H1 (cell line): ENCODE measurements at regions not wholly inside any gene's neighbourhood (a gene's known extent, or its start where the extent isn't known, plus 50 kb on each side); places are given as distances from the start of the nearest gene placed in this dataset.
"Not testable (repeated sequence)": the region's sequence is repeated elsewhere in the genome, so short reads cannot be mapped to it uniquely, and the experiment has no call there.

Source experiments
- CTCF ChIA-PET: fragments of 300-600 bp; sonication (Branson Sonifier 250); formaldehyde crosslinking; loops from one replicate; lab custom pipeline; 2021; ENCODE audit not compliant: partially characterized antibody; lab: Charles Lee
- POLR2A ChIA-PET: fragments of 300-600 bp; sonication (Branson Sonifier 250); formaldehyde crosslinking; loops from one replicate; lab custom pipeline; 2021; ENCODE audit warnings: inconsistent platforms; ENCODE audit not compliant: partially characterized antibody; lab: Charles Lee
- DNase-seq, 2 experiments: peaks; one replicate each; pipeline versions ENCODE4 v3.0.0 to v3.0.0-alpha.2; 2010 to 2022; ENCODE audit warnings: low spot score in 2 of 2, low read depth in 1 of 2, mixed read lengths in 1 of 2
- FAIRE-seq: peaks from 2 replicates; lab custom pipeline; 2011; peaks lifted over from hg19 to GRCh38; lab: Jason Lieb, UNC
- H2AFZ ChIP-seq: 2 replicates; pipeline ENCODE4 v1.8.1; 2012; ENCODE audit warnings: low read length, inconsistent platforms
- H2AK5ac ChIP-seq: 2 replicates; pipeline ENCODE4 v1.6.1; 2013; ENCODE audit warnings: low read depth, low read length
- H2BK120ac ChIP-seq: replicated peaks from 2 replicates; pipeline ENCODE3; 2013; ENCODE audit warnings: low read depth, low read length, inconsistent platforms
- H2BK12ac ChIP-seq: 2 replicates; pipeline ENCODE4 v1.6.1; 2013; ENCODE audit warnings: low read depth, low read length
- H2BK15ac ChIP-seq: 2 replicates; pipeline ENCODE4 v1.6.1; 2013; ENCODE audit warnings: low read length
- H2BK20ac ChIP-seq: 2 replicates; pipeline ENCODE4 v1.6.1; 2013; ENCODE audit warnings: low read length
- H2BK5ac ChIP-seq: 2 replicates; pipeline ENCODE4 v1.6.1; 2013; ENCODE audit warnings: low read depth, low read length
- H3K14ac ChIP-seq: 2 replicates; pipeline ENCODE4 v1.6.1; 2013; ENCODE audit warnings: inconsistent platforms; ENCODE audit not compliant: insufficient read length
- H3K18ac ChIP-seq: 2 replicates; pipeline ENCODE4 v1.6.1; 2013; ENCODE audit warnings: low read length; ENCODE audit errors: extremely low read depth
- H3K23ac ChIP-seq: 2 replicates; pipeline ENCODE4 v1.6.1; 2013; ENCODE audit warnings: inconsistent platforms; ENCODE audit not compliant: insufficient read length
- H3K23me2 ChIP-seq: 2 replicates; pipeline ENCODE4 v1.6.1; 2013; ENCODE audit warnings: low read depth, low read length
- H3K27ac ChIP-seq: 2 replicates; pipeline ENCODE4 v1.6.1; 2011; ENCODE audit warnings: low read depth, low read length, inconsistent platforms
- H3K27me3 ChIP-seq, 4 experiments: replicated peaks in 1 of 4; 1 replicate in 1 of 4; 2 replicates in 3 of 4; pipeline versions ENCODE4 v1.6.1 to v1.8.1; 2011 to 2013; ENCODE audit warnings: low read length in 3 of 4, mild to moderate bottlenecking in 3 of 4, inconsistent platforms in 2 of 4, mixed read lengths in 2 of 4, moderate library complexity in 1 of 4; ENCODE audit not compliant: control insufficient read depth in 3 of 4, insufficient read depth in 3 of 4; ENCODE audit errors: extremely low read depth in 1 of 4
- H3K36me3 ChIP-seq, 4 experiments: 2 replicates each; pipeline versions ENCODE4 v1.6.1 to v1.8.1; 2011 to 2013; ENCODE audit warnings: mild to moderate bottlenecking in 4 of 4, low read length in 3 of 4, moderate library complexity in 2 of 4, control low read depth in 1 of 4, inconsistent platforms in 1 of 4; ENCODE audit not compliant: insufficient read depth in 4 of 4, control insufficient read depth in 2 of 4
- H3K4ac ChIP-seq: replicated peaks from 2 replicates; pipeline ENCODE3; 2013; ENCODE audit warnings: low read length, low read depth, mixed read lengths, inconsistent platforms; ENCODE audit not compliant: insufficient read length
- H3K4me1 ChIP-seq, 4 experiments: replicated peaks in 1 of 4; 1 replicate in 1 of 4; 2 replicates in 3 of 4; pipeline versions ENCODE4 v1.6.1 to v1.8.1; 2011 to 2013; ENCODE audit warnings: low read length in 3 of 4, inconsistent platforms in 2 of 4, mixed read lengths in 1 of 4; ENCODE audit not compliant: insufficient read depth in 4 of 4, control insufficient read depth in 3 of 4
- H3K4me2 ChIP-seq, 2 experiments: 2 replicates each; pipeline versions ENCODE4 v1.6.1 to v1.8.1; 2011 to 2013; ENCODE audit warnings: low read depth in 2 of 2, low read length in 2 of 2, control low read depth in 1 of 2, inconsistent platforms in 1 of 2, mild to moderate bottlenecking in 1 of 2; ENCODE audit not compliant: insufficient read depth in 1 of 2
- H3K4me3 ChIP-seq, 4 experiments: fragments of 200-600, 300-600 bp in 1 of 4; sonication (generic), shearing (Covaris generic), sonication (Bioruptor Twin) in 1 of 4; 2 replicates each; pipeline versions ENCODE4 v1.5.1 to v1.8.1; 2011 to 2016; ENCODE audit warnings: low read length in 4 of 4, low read depth in 3 of 4, control low read depth in 2 of 4, inconsistent platforms in 2 of 4, mild to moderate bottlenecking in 2 of 4, mixed read lengths in 1 of 4, moderate library complexity in 1 of 4; ENCODE audit not compliant: insufficient read depth in 2 of 4; ENCODE audit errors: extremely low read depth in 1 of 4
- H3K56ac ChIP-seq: replicated peaks from 2 replicates; pipeline ENCODE3; 2013; ENCODE audit warnings: low read depth, mild to moderate bottlenecking, mixed read lengths, low read length, inconsistent platforms; ENCODE audit not compliant: insufficient read length
- H3K79me1 ChIP-seq: 2 replicates; pipeline ENCODE4 v1.6.1; 2013; ENCODE audit warnings: low read depth, low read length, control low read depth
- H3K79me2 ChIP-seq, 2 experiments: 2 replicates each; pipeline versions ENCODE4 v1.6.1 to v1.8.1; 2012 to 2013; ENCODE audit warnings: low read length in 2 of 2, mild to moderate bottlenecking in 2 of 2, inconsistent platforms in 1 of 2; ENCODE audit not compliant: insufficient read depth in 2 of 2, control insufficient read depth in 1 of 2
- H3K9ac ChIP-seq, 4 experiments: replicated peaks in 1 of 4; 1 replicate in 1 of 4; 2 replicates in 3 of 4; pipeline versions ENCODE4 v1.6.1 to v1.8.1; 2011 to 2013; ENCODE audit warnings: low read depth in 3 of 4, low read length in 3 of 4, control low read depth in 2 of 4, mild to moderate bottlenecking in 2 of 4, moderate library complexity in 2 of 4, inconsistent platforms in 1 of 4; ENCODE audit errors: extremely low read depth in 1 of 4
- H3K9me3 ChIP-seq, 2 experiments: 2 replicates each; pipeline versions ENCODE4 v1.6.1 to v1.8.1; 2012 to 2013; ENCODE audit warnings: mild to moderate bottlenecking in 2 of 2, moderate library complexity in 2 of 2, control low read depth in 1 of 2, inconsistent platforms in 1 of 2, low read depth in 1 of 2, low read length in 1 of 2, mixed read lengths in 1 of 2; ENCODE audit not compliant: insufficient read depth in 2 of 2
- H4K20me1 ChIP-seq, 2 experiments: replicated peaks in 1 of 2; 2 replicates each; pipeline versions ENCODE3 to v1.8.1; 2011 to 2013; ENCODE audit warnings: inconsistent platforms in 2 of 2, low read length in 2 of 2, mild to moderate bottlenecking in 1 of 2; ENCODE audit not compliant: insufficient read depth in 2 of 2, control insufficient read depth in 1 of 2
- H4K5ac ChIP-seq: 2 replicates; pipeline ENCODE4 v1.6.1; 2013; ENCODE audit warnings: low read length, low read depth, mixed read lengths, inconsistent platforms; ENCODE audit not compliant: insufficient read length
- H4K8ac ChIP-seq: 2 replicates; pipeline ENCODE4 v1.8.0; 2013; ENCODE audit warnings: mild to moderate bottlenecking, moderate library complexity, low read length, inconsistent platforms; ENCODE audit not compliant: insufficient read depth; ENCODE audit errors: extremely low read depth
- H4K91ac ChIP-seq: replicated peaks from 2 replicates; pipeline ENCODE3; 2013; ENCODE audit warnings: low read length, mixed read lengths, inconsistent platforms; ENCODE audit not compliant: insufficient read length
- WGBS, 2 experiments: shearing (Covaris generic) in 1 of 2; methylation state at CpG; one replicate each; pipeline versions ENCODE4 v1.1.6 to v1.1.7; 2013 to 2015; ENCODE audit warnings: low lambda C conversion rate in 2 of 2, mixed read lengths in 2 of 2, inconsistent platforms in 1 of 2, low coverage in 1 of 2, missing lambda C conversion rate in 1 of 2; ENCODE audit not compliant: insufficient replicate concordance in 2 of 2, insufficient coverage in 1 of 2, insufficient read length in 1 of 2; ENCODE audit errors: extremely low coverage in 1 of 2, missing lambda C conversion rate in 1 of 2; 5-methylcytosine and 5-hydroxymethylcytosine counted together

DNA sequence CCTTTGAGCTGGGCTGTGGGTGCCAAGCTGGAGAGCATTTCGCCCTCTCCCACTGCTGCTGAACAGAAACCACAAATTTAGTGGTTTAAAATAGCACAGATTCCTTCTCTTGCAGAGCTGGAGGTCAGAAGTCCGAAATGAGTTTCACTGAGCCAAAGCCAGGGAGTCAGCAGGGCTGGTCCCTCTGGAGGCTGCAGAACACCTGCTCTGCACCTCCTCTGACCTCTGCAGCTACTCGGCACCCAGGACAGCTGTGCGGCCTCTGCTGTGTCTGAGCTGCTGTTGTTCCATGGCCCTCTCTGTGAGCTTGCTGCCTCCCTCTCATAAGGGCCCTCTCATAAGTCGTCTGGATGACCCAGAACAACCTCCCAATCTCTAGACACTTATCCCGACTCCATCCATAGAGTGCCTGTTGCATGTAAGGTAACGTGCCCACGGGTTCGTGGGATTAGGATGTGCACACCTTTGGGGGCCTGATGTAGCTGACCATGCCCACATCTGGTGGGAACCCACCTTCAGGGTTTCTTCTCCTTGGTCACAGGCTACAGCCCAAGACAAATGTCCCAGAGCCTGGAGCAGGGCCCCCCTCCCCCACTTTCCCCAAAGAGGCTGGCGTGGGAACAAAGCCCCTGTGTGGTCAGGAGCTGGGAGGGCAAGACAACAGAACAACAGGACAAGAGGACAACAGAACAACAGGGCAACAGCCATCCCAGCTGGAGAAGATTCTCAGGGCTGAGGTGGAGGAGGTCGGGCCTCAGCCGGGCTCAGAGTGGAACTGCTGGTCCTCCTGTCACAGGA lies 177.2 kb downstream of the LMLN start:
- H3K9me3 ChIP-seq, H2BK15ac ChIP-seq, H2BK120ac ChIP-seq, H3K14ac ChIP-seq, H3K9ac ChIP-seq, H3K56ac ChIP-seq, H3K79me1 ChIP-seq, H3K79me2 ChIP-seq, POLR2A ChIA-PET, FAIRE-seq, H2AK5ac ChIP-seq, H4K5ac ChIP-seq, H3K4ac ChIP-seq, H3K27me3 ChIP-seq, H2AFZ ChIP-seq, H2BK20ac ChIP-seq, CTCF ChIA-PET, H2BK12ac ChIP-seq, H3K4me1 ChIP-seq, H3K4me3 ChIP-seq, H4K91ac ChIP-seq, H3K4me2 ChIP-seq, H3K18ac ChIP-seq, H3K23me2 ChIP-seq, H3K27ac ChIP-seq, H4K20me1 ChIP-seq, H3K23ac ChIP-seq, H4K8ac ChIP-seq, DNase-seq, H3K36me3 ChIP-seq, H2BK5ac ChIP-seq: not testable (repeated sequence)
- WGBS, 2 experiments = 78% methylated on average over 4 of the region's 12 CpGs; no CpG with 5 or more reads in 1 of the 2 experiments

DNA sequence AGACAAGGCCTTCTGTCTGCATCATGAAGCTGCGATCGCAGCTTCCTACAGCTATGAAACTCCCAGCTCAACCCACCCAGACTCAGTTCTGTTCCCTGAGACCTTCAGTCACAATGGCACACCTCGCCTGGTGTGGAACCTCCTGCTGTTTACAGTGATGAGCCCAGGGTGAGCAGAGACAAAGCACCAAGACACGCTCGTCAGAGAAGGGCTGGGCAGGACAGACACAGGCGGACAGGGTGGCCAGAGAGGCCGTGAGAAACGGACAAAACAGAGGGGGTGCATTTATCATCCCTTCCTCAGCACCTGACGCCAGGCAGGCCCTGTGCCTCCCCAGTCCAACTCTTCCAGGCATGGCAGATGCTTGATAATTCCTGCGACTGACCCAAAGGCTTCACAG lies 178.2 kb downstream of the LMLN start:
- H2AK5ac ChIP-seq, H3K56ac ChIP-seq, POLR2A ChIA-PET, H3K27ac ChIP-seq, H3K4me3 ChIP-seq, H3K4ac ChIP-seq, H4K5ac ChIP-seq, H3K23me2 ChIP-seq, H3K36me3 ChIP-seq, H3K4me1 ChIP-seq, H3K4me2 ChIP-seq, H2BK20ac ChIP-seq, H3K14ac ChIP-seq, H2AFZ ChIP-seq, H3K79me2 ChIP-seq, H3K18ac ChIP-seq, H3K23ac ChIP-seq, H4K20me1 ChIP-seq, H4K91ac ChIP-seq, H3K27me3 ChIP-seq, H3K9ac ChIP-seq, DNase-seq, H3K79me1 ChIP-seq, H2BK12ac ChIP-seq, H2BK5ac ChIP-seq, FAIRE-seq, CTCF ChIA-PET, H4K8ac ChIP-seq, H2BK120ac ChIP-seq, H3K9me3 ChIP-seq, H2BK15ac ChIP-seq: not testable (repeated sequence)
- 94% methylated on average over 6 of the region's 10 CpGs; no CpG with 5 or more reads in 1 of the 2 experiments for WGBS, 2 experiments
